Muscle layer of duodenum (tissue), 2 donors: ENCODE measurements at regions not wholly inside any gene's neighbourhood (a gene's known extent, or its start where the extent isn't known, plus 50 kb on each side); places are given as distances from the start of the nearest gene placed in this dataset.

Source experiments
- H3K27ac ChIP-seq: one replicate; pipeline ENCODE4 v1.7.0; 2013; ENCODE audit warnings: mild to moderate bottlenecking, low read length
- H3K27me3 ChIP-seq: one replicate; pipeline ENCODE4 v1.7.0; 2013; ENCODE audit warnings: low read depth, mild to moderate bottlenecking, control low read depth, low read length
- H3K36me3 ChIP-seq, 2 donors: one replicate each; pipeline ENCODE4 v1.7.0; 2013; ENCODE audit warnings: low read length in 2 of 2, control low read depth in 1 of 2, mild to moderate bottlenecking in 1 of 2; ENCODE audit not compliant: insufficient read depth in 2 of 2, control insufficient read depth in 1 of 2
- H3K4me1 ChIP-seq, 2 donors: one replicate each; pipeline ENCODE4 v1.7.0; 2013; ENCODE audit warnings: low read length in 2 of 2, mild to moderate bottlenecking in 2 of 2, control low read depth in 1 of 2, moderate library complexity in 1 of 2; ENCODE audit not compliant: insufficient read depth in 2 of 2, control insufficient read depth in 1 of 2
- H3K4me3 ChIP-seq, 2 donors: one replicate each; pipeline ENCODE4 v1.7.0; 2013; ENCODE audit warnings: low read length in 2 of 2, low read depth in 1 of 2, mild to moderate bottlenecking in 1 of 2
- H3K9me3 ChIP-seq, 2 donors: one replicate each; pipeline ENCODE4 v1.7.0; 2013; ENCODE audit warnings: low read length in 2 of 2, control low read depth in 1 of 2, mild to moderate bottlenecking in 1 of 2; ENCODE audit not compliant: control insufficient read depth in 1 of 2
- donor health status: healthy.

GRCh38 chr18:47331026-47331425 lies 79.6 kb upstream of the SKOR2 start:
- H3K9me3 ChIP-seq, result no peaks in the 10 kb centered on the region
- H3K27me3 ChIP-seq, result no peaks in the 10 kb centered on the region
- H3K36me3 ChIP-seq, result no peaks in the 10 kb centered on the region
- no peak overlapping the region for H3K4me3 ChIP-seq
- no peaks in the 10 kb centered on the region for H3K4me1 ChIP-seq
- H3K27ac ChIP-seq, result no peak overlapping the region

- H3K4me1 ChIP-seq, result no peaks in the 10 kb centered on the region
- H3K4me3 ChIP-seq, result no peak overlapping the region
- no peak overlapping the region for H3K27ac ChIP-seq
- H3K36me3 ChIP-seq, result no peaks in the 10 kb centered on the region
- H3K9me3 ChIP-seq, result no peaks in the 10 kb centered on the region
- no peaks in the 10 kb centered on the region for H3K27me3 ChIP-seq
Measured at GRCh38 chr18:47323158-47323557, 71.7 kb upstream of the SKOR2 start.

DNA sequence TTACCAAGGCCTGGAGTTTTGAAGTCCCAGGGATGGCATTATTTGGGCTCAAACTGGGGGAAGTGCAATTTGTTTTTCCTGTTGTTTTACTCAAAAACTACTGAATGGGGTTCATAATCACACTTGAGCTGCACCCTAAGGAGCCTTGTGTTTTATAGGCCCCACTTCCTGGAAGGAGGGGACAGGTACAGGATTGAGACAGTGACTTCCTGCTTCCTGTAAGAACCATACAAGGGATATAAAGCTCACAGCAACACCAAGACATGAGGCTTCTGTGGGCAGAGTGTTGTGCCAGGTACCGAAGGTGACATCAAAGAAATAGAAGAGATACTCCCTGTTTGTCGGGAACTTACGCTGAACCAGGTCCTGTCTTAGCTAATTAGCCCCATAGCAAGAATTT lies 70.4 kb upstream of the SKOR2 start:
- Histone ChIP-seq H3K9me3 (no peaks in the 10 kb centered on the region), H3K4me3 (no peak overlapping the region), H3K4me1 (no peaks in the 10 kb centered on the region), H3K27ac (no peak overlapping the region), H3K27me3 (no peaks in the 10 kb centered on the region), H3K36me3 (no peaks in the 10 kb centered on the region)

DNA sequence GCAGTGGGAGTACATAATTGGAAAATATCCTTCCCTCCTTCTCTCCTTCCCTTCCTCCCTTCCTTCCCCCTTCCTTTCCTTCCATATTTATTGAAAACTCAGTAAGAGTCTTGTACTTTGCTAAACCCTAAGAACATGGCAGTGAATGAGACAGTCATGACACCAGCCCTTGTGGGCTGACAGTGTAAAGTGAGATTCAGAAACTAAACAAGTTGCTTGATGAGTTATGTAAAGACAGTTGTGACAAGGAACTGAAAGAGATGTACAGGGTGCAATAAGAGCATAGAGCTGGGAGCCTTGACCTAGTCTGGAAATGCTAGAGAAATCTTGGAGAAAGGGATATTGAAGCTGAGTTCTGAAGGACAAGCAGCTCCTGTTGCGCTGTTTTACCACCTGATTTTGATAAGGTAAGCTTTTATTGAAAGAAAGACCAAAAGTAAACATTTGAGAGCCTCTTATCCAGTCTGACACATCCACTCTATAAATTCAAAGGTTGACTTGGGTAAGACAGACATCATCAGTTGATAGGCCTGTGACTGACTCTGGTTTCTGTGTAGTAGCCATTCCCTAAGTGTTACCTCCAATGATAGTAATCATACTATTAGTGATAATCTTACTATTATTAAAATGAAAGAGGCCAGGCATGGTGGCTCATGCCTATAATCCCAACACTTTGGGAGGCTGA lies 66.5 kb upstream of the SKOR2 start:
- H3K36me3 ChIP-seq, result no peaks in the 10 kb centered on the region
- H3K27ac ChIP-seq, result no peak overlapping the region
- H3K4me3 ChIP-seq, result no peak overlapping the region
- H3K4me1 ChIP-seq, result no peaks in the 10 kb centered on the region
- no peaks in the 10 kb centered on the region for H3K27me3 ChIP-seq
- H3K9me3 ChIP-seq, result no peaks in the 10 kb centered on the region

GRCh38 chr18:47316924-47317323 lies 65.5 kb upstream of the SKOR2 start:
- no peaks in the 10 kb centered on the region for H3K4me1 ChIP-seq
- H3K9me3 ChIP-seq, result no peaks in the 10 kb centered on the region
- no peaks in the 10 kb centered on the region for H3K36me3 ChIP-seq
- H3K4me3 ChIP-seq, result no peak overlapping the region
- no peaks in the 10 kb centered on the region for H3K27me3 ChIP-seq
- no peak overlapping the region for H3K27ac ChIP-seq

GRCh38 chr18:47313901-47314300 lies 62.4 kb upstream of the SKOR2 start:
- no peaks in the 10 kb centered on the region for H3K9me3 ChIP-seq
- H3K27me3 ChIP-seq, result no peaks in the 10 kb centered on the region
- H3K4me1 ChIP-seq, result no peaks in the 10 kb centered on the region
- no peak overlapping the region for H3K27ac ChIP-seq
- no peak overlapping the region for H3K4me3 ChIP-seq
- no peaks in the 10 kb centered on the region for H3K36me3 ChIP-seq

- no peaks in the 10 kb centered on the region for H3K27me3 ChIP-seq
Measured at GRCh38 chr18:47311585-47311984, 60.1 kb upstream of the SKOR2 start.

More at GRCh38 chr18:47311585-47311984, 60.1 kb upstream of the SKOR2 start:
- no peaks in the 10 kb centered on the region for H3K36me3 ChIP-seq
- H3K4me3 ChIP-seq, result no peak overlapping the region
- H3K27ac ChIP-seq, result no peak overlapping the region
- H3K4me1 ChIP-seq, result no peaks in the 10 kb centered on the region
- H3K9me3 ChIP-seq, result no peaks in the 10 kb centered on the region
